ENCODE measurements at regions not wholly inside any gene's neighbourhood (a gene's known extent, or its start where the extent isn't known, plus 50 kb on each side); places are given as distances from the start of the nearest gene placed in this dataset.

- TF ChIP-seq, protein P1, sequence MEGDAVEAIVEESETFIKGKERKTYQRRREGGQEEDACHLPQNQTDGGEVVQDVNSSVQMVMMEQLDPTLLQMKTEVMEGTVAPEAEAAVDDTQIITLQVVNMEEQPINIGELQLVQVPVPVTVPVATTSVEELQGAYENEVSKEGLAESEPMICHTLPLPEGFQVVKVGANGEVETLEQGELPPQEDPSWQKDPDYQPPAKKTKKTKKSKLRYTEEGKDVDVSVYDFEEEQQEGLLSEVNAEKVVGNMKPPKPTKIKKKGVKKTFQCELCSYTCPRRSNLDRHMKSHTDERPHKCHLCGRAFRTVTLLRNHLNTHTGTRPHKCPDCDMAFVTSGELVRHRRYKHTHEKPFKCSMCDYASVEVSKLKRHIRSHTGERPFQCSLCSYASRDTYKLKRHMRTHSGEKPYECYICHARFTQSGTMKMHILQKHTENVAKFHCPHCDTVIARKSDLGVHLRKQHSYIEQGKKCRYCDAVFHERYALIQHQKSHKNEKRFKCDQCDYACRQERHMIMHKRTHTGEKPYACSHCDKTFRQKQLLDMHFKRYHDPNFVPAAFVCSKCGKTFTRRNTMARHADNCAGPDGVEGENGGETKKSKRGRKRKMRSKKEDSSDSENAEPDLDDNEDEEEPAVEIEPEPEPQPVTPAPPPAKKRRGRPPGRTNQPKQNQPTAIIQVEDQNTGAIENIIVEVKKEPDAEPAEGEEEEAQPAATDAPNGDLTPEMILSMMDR (conservative IDR thresholded peaks at IDR 0.05; ENCODE audit: low read depth, low read length), result no peak
- Histone ChIP-seq H3K4me2 (no peak overlapping the region), H2AFZ (ENCODE audit: low read depth) (no peak overlapping the region), H3K4me3 (IDR thresholded peaks at IDR 0.05; ENCODE audit: insufficient read depth, low read depth, low read length) (no peak overlapping the region), H3K9ac (no peak overlapping the region), H3K27me3 (ENCODE audit: insufficient read depth, low read depth) (no peaks in the 10 kb centered on the region), H3K27ac (no peak overlapping the region), H3K79me2 (ENCODE audit: insufficient read depth, low read depth) (no peaks in the 10 kb centered on the region), H3K36me3 (ENCODE audit: insufficient read depth) (no peaks in the 10 kb centered on the region), H4K20me1 (ENCODE audit: insufficient read depth) (no peaks in the 10 kb centered on the region), H3K4me1 (ENCODE audit: low read depth, poor library complexity, severe bottlenecking) (no peaks in the 10 kb centered on the region)
These were observed 551.8 kb downstream of the RAB28 start for GRCh38 chr4:12932203-12932788.

- H4K20me1 ChIP-seq (ENCODE audit: insufficient read depth), result no peaks in the 10 kb centered on the region
- H3K79me2 ChIP-seq (ENCODE audit: insufficient read depth, low read depth), result no peaks in the 10 kb centered on the region
- H2AFZ ChIP-seq (ENCODE audit: low read depth), result no peak overlapping the region
- H3K9ac ChIP-seq, result no peak overlapping the region
- no peak overlapping the region for H3K4me2 ChIP-seq
- no peaks in the 10 kb centered on the region for H3K27me3 ChIP-seq (ENCODE audit: insufficient read depth, low read depth)
- H3K27ac ChIP-seq, result no peak overlapping the region
- H3K4me3 ChIP-seq (IDR thresholded peaks at IDR 0.05; ENCODE audit: insufficient read depth, low read depth, low read length), result no peak overlapping the region
- no peaks in the 10 kb centered on the region for H3K4me1 ChIP-seq (ENCODE audit: low read depth, poor library complexity, severe bottlenecking)
- TF ChIP-seq, protein P1 (conservative IDR thresholded peaks at IDR 0.05; ENCODE audit: low read depth, low read length), result no peak
- no peaks in the 10 kb centered on the region for H3K36me3 ChIP-seq (ENCODE audit: insufficient read depth)
These were observed 554.4 kb downstream of the RAB28 start for GRCh38 chr4:12929784-12930183.

- H3K27ac ChIP-seq, result no peak overlapping the region
- no peaks in the 10 kb centered on the region for H3K4me1 ChIP-seq (ENCODE audit: low read depth, poor library complexity, severe bottlenecking)
- H3K4me2 ChIP-seq, result no peak overlapping the region
- TF ChIP-seq, protein P1 (conservative IDR thresholded peaks at IDR 0.05; ENCODE audit: low read depth, low read length), result no peak
- no peak overlapping the region for H2AFZ ChIP-seq (ENCODE audit: low read depth)
- no peaks in the 10 kb centered on the region for H4K20me1 ChIP-seq (ENCODE audit: insufficient read depth)
- no peaks in the 10 kb centered on the region for H3K27me3 ChIP-seq (ENCODE audit: insufficient read depth, low read depth)
- no peaks in the 10 kb centered on the region for H3K36me3 ChIP-seq (ENCODE audit: insufficient read depth)
- H3K4me3 ChIP-seq (IDR thresholded peaks at IDR 0.05; ENCODE audit: insufficient read depth, low read depth, low read length), result no peak overlapping the region
- no peaks in the 10 kb centered on the region for H3K79me2 ChIP-seq (ENCODE audit: insufficient read depth, low read depth)
- no peak overlapping the region for H3K9ac ChIP-seq
These were observed 555.4 kb downstream of the RAB28 start for GRCh38 chr4:12928751-12929150.

DNA sequence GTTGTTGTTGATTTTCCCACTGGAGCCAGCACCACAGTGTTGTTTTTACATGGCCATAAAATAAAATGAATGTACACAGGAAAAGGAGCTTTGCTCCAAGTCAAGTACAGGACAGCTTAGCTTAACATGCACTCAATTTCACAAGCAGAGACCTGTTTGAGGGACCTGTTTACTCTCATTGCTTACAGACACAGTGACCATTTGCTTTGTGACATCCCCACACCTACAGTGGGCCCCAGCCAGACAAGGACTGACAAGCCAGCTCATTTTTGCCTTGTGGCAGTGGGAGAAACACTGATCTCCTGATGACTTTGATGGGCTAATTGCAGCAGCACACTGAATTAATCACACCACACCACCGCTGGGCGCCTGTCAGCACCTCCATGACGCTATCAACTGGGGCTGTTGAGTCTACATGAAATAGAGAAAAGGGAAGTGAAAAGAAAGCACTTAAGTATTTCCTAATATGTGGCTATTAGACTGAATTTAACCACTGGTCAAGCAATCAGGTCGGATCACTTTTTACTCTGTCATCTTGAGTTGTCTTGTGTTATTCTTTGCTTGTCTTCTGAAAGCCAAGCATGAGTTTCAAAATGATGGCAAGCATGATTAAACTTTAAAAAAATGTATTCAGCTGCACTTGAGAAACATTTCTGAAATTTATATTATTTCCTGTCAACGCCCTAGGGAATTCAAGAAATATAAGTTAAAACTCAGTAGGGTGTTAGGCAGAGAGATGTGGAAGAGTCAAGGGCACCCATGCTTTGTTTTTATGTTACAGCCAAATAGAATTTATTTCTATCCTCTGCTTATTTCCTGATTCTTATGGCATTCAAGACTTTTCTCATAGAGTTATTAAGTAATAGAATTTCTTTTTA is 557.7 kb downstream of the RAB28 start:
- Histone ChIP-seq H4K20me1 (ENCODE audit: insufficient read depth) (no peaks in the 10 kb centered on the region), H3K4me3 (IDR thresholded peaks at IDR 0.05; ENCODE audit: insufficient read depth, low read depth, low read length) (no peak overlapping the region), H3K4me2 (no peak overlapping the region), H3K4me1 (ENCODE audit: low read depth, poor library complexity, severe bottlenecking) (no peaks in the 10 kb centered on the region), H3K36me3 (ENCODE audit: insufficient read depth) (no peaks in the 10 kb centered on the region), H2AFZ (ENCODE audit: low read depth) (no peak overlapping the region), H3K27ac (no peak overlapping the region), H3K9ac (no peak overlapping the region), H3K79me2 (ENCODE audit: insufficient read depth, low read depth) (no peaks in the 10 kb centered on the region), H3K27me3 (ENCODE audit: insufficient read depth, low read depth) (no peaks in the 10 kb centered on the region)
- TF ChIP-seq, protein P1 (conservative IDR thresholded peaks at IDR 0.05; ENCODE audit: low read depth, low read length), result no peak

Measured in KMS-11 (cell line).